GM19397 (cell line): ENCODE measurements at regions not wholly inside any gene's neighbourhood (a gene's known extent, or its start where the extent isn't known, plus 50 kb on each side); places are given as distances from the start of the nearest gene placed in this dataset.

ENCODE experiments used
- ATAC-seq: cut with Tn5 transposase; IDR thresholded peaks from one replicate; pipeline ENCODE4 v1.9.1; 2021; ENCODE audit warnings: mild to moderate bottlenecking, moderate library complexity; ENCODE audit not compliant: unreplicated experiment

DNA sequence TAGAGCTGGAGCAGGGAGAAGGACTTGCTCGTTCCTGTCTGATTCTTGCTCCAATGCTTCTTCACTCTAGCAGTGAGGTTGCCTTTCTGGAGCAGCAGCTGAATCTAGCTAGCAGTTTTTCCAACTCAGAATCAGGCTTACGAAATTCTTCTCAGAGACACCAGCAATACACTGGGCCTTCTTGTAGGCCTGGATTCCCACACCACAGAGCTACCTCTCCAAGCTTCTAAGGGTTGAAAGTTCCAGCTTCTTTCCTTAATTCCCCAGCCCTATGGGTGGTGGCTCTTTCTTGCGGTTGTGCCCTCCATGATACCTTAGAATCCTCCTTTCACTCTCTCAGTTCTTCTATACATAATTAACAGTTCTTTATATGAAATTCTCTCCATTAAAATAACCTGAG is 586.6 kb downstream of the INHBA start:
- no peak for ATAC-seq

DNA sequence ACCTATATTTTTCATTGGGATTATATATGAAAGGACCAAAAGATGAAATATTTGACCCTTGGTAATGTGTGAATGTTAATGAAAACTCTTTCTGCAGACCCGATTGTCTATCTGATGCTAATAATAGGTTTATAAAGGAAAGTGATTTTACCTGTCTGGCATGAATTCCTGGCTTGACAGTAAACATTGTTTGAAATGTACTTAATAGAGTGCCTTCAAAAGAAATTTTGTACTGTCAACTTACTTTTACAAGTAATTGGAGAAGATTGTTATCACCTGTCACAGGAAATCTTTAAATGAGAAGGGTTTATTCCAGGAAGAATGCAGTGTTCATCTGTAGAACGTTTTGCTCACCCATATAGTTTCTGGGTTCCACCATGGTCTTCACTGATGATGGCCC is 588.2 kb downstream of the INHBA start:
- no peak for ATAC-seq

DNA sequence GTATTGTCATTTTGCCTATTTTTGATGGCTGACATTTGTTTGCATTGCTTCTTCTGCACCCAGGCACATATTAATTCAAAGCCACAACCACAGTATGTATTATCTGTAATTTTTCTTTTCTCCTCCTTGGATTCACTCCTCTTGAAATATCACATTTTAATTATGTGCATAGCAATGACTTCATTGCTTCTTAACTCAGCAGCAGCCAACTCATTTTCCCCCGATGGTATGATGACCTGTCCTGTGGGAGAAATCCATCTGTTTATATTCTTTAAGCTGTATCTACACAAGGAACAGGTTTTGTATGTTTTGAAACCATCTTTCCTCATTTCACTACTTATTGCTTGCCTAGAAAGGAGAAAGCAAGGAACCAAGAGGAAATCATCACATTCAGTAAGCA is 588.8 kb downstream of the INHBA start:
- ATAC-seq = no peak

DNA sequence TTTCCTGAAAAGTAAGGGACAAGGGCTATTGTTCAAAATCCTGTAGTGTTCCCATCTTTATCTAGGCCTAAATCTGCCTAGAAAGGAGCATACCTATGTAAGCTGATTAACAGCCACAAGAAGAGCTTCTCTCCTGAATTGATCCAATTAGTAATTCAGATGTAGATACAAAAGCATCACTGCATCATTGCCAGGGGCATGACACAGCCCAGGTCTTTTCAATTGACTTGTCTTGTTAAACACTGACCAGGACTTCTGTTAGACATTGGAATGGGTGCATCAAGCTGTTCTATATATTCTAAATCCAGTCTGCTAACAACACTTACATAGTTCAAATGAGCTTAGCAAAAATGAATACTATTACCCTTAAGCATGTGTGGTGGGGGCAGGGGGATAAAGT is 589.2 kb downstream of the INHBA start:
- no peak for ATAC-seq

DNA sequence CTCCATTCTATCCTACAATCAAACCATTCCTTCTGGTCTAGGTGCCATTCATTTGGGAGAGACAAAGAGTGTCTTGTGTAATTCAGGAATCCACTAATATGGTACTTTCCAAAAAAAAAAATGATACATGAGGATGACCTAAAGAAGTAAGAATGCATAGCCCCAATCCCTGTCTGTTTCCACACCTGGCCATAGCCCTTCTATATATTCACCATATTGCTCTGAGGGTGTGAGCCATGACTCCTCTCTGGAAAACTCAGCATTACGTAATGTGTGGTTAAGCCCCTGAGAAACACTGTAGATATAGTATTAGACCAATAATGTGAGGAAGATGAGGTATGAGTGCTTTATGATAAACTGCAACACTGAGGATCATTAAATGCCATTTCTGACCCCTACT is 592.7 kb downstream of the INHBA start:
- ATAC-seq = no peak

DNA sequence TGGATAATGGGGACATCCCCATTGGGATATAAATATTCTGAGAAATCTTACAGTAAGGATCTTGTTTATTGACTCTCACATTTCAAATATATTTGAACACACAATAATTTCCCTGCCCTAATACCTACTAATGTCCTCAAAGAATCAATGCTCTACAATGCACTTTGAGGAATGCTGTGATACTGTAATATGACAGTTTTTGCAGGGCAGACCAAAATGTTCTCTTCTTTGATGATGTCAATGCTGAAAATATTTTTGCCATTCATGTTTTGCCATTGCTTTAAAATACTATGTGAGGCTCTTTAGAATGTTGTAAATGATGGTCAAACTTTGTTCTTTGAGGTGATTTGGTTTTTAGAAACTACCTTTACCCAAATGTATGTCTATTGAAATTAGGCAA is 594.1 kb downstream of the INHBA start:
- ATAC-seq = no peak

DNA sequence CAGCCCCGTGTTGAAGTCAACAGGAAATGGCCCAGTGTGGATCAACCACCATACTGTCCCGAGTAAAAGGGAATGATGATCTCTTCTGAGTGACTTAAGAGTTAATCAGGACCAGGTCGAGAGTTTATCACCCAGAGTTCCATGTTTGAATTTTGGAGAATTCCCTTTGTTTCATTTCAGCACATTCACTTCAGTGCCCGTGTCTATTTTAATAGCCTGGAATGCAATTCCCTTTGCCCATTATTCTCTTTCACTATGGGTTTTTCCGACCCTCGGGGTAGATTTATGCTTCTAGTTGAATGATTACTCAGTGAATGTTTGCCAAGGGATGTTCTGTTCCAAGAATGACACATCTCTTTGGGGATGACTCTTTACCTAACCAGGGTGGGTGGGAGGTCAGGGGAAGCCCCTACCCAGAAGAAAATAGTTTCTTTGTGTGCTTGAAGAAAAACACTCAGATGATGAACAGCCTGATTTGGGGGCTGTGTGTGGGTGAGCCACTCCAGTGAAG is 594.9 kb downstream of the INHBA start:
- no peak for ATAC-seq

DNA sequence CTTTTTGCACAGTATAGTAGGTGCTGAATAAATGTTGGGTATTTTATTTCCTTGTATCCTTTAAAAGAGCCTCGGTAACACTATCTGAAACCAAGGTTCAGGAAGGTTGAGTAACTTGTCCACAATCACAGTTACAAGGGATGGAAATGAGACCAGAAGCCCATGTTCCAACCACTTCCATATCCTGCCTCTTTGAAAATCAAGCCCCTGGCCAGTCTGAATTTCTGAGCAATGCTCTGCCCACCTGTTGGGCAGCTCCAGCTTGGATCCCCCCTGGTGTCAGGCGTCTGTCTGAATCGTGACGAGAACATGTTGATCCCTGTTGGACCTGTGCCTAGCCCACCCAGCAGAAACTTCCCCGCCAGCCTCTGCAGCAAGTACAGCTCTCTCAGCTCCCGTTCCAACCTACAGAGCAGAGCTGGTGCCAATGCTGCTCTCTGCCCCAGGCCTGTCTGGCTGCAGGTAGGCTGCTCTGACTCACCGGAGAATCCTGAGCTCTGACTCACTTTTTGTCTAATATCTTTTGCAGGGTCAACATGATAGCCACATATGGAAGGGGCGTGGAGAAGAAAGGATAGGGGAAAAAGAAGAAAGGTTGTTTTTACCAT is 595.5 kb downstream of the INHBA start:
- no peak for ATAC-seq

DNA sequence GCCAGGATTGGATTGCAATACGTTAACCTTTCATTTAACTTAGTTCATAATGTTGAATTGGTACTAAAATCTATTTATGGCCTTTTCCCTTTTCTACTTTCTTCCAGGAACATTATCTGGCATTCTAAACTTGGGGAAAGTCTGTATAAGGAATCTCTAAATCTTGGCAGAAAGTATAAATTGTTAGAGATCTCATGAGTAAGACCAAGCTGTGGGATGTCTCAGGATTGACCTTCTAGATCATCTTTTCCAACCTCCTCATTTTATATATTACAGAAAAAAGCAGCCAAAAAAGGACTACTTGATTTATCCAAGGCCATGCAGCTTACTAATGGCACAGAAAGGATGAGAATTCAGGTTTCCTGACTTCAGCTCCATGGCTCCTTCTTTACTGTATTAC is 598.3 kb downstream of the INHBA start:
- no peak for ATAC-seq

DNA sequence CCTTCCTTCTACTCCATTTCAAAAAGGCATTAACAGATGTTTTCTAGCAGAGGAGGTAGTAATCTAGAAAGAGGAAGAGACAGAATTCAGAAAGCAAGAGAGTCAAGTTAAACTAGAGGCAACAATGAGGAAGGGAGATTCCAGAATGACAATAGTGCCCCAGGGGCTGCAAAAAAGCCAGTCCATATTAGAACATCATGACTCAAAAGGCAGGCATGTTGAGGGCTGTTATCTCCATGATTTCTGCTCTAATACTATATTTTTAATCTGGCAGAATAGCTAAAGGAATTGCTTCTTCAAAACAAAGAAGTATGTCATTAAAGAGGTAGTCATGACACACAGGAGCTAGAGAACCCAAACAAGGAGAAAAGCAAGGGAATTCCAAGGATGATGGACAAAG is 599.6 kb downstream of the INHBA start:
- peak; percentile 44 for ATAC-seq

DNA sequence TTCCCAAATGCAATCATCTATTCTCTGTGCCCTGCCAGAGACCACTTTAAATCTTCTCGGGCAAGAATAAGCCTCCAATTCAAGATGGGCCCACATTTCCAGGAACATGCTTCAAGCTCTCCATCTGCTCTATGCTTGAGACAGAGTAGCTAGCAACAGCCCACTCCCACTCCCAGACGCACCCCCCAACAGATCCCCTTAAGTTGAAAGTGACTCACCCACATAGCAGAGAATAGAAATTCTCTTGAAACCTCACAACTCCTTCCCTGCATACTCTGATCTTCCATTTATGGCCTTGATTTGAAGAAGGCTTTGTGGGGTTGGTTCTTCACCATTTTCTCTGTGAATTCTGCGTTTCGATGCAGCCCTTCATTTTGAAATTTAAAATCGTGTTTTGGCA is 604.0 kb downstream of the INHBA start:
- ATAC-seq = no peak

DNA sequence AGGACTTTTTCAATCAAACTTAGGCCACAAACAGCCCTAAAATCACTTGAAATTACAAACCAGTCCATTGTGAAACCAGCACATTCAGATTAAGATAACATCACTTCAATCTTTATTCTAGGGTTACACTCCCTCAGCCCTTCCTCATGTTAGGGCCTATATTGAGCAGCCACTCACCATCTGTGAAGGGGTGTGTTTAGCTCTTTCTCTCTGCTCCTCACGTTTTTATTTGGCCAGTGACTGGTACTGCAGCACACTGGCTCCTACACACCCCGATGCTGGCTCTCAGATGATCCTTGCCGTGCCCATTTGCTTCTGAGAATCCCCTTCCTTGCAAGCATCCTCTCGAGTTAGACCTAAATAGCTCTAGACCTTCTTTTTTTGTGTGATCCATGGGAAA is 604.5 kb downstream of the INHBA start:
- no peak for ATAC-seq

DNA sequence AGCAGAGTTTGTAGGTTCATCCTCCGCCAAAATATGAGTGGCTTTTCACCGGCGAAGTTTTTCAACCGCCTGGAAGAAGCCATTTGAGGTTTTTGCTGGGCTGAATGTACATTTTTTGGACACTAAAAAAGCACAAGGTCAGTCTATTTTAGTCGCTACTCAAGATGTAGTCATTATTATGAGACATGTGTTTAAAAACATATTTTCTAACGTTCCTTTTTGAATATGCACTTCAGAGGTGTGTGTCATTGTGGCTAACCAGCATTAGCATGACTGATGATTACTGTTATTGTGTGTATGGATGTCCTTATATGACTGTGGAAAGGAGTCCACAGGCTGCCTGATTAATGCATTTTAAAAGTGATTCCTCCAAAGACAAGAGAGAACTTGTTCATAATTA is 605.4 kb downstream of the INHBA start:
- ATAC-seq = no peak

DNA sequence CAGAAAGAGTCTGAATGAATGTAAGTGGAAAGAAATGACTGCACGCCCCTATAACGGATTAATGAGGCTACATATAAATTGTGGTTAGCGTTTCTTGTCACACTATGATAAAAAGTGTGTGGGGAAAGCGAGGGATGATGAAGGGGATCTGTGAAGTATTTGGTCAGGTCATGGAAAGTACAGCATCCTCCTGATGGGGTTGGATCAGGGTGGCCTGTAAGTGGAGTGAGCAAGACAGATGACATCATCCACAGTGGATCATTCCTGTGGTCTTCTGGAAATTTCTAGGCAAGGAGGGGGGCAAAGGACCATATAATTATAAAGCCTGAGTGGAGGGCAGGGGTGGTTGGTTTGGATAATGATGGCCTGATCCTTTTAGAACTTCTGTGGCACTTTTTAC is 606.0 kb downstream of the INHBA start:
- no peak for ATAC-seq

DNA sequence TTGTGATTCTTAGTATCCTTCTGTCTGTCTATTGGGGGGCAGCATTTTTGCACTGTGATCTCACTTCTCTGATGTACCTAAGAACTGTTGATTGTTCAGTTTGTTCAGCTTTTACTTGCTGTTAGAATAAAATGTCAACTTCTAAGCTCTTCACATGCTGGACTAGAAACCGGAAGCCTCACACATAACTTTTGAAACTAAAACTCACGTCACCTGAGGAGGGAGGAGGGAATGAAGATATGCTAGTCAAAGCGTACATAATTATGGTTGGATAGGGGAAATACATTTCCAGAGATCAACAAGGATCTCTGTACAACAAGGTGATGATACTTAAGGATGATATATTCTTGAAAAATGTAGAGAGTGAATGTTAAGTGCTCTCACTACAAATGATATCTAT is 609.7 kb downstream of the INHBA start:
- no peak for ATAC-seq

DNA sequence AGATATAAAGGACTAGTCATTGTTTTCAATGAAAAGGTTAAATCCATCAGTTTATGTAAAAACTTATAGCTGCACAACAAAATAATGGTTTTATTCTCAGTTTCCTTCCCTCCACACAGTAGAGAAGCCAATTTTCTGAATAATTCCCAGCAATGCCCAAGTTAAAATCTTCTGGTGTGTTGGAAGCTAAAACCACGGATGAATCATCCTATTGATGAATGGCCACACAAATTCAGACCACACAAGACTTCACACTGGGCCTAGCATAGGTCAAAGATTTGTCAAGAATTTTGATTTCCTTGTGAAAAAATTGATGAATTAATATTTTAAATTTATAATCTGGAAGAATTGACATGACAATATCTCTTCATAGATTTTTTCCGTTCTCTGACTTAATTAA is 617.6 kb downstream of the INHBA start:
- ATAC-seq = no peak

DNA sequence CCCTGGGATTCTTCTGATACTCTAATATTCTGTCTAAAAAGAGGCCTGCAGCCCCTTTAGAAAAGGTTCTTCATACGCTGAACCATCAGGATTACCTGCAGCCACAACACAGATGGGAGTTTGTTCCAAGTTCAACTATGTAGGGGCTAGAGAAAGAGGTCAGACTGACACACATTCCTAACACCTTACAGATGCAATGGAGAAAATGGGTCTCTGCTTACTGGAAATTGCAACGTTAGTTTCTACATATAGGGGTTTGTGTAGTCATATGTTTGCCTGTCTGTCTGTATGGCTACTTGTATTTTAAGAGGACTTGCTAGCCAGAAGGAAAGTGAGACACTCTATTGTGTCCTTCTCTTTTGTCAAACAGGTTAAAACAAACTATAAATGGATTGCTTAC is 618.5 kb downstream of the INHBA start:
- ATAC-seq = no peak

DNA sequence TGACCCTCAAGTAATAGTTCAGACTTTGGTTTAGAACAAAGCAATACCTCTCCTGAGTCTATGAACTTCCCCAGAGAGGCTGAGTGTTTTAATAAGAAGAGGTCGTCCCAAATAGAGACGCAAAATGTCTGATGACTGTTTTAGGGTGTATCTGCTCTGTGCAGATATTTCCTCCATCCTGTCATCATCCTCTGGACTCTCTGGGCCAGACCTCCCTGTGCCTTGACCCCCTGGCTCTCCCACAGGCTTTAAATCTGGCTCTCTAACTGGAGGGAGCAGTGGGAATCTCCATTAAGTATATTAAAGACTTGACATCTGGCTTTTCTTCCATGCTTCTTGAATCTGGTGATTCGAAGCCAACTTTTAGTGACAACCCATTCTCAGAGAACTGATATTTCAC is 633.3 kb downstream of the INHBA start:
- no peak for ATAC-seq

DNA sequence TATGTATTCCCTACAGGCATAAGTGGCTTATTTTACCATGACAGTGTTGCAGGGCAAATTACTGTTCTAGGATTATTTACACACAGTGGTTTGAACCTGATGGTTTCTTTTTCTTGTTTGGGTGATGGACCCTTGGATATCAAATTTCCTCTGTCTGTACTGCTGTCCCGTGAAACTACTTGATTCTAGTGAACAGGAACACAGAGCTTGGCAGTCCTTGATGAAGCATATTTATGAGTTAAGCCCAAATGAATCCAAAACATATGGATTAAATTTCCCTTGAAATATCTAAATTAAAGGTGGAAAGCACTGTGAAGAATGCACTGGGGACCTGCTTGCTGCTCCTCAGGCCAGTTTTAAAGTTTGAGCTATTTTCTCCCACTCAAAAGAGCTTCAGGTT is 635.3 kb downstream of the INHBA start:
- ATAC-seq = no peak

DNA sequence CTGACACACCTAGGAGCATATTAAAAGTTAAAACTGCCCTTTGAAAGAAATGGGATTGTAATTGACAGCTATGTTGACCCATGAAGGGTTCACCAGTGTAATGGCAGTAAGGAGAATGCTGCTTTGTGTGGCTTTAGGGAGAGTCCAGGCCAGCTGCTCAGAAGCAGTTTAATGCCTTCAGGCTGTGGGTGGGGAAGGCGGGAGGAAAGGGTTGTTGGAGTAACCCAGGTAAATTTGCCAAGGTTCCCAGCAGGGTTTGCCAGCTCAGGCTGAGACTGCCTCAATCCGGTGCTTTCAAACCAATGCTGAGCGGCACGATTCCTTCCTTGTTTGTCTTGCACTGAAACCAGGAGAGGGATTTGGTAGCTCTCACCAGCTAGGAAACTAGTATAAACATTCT is 637.2 kb downstream of the INHBA start:
- ATAC-seq = no peak

DNA sequence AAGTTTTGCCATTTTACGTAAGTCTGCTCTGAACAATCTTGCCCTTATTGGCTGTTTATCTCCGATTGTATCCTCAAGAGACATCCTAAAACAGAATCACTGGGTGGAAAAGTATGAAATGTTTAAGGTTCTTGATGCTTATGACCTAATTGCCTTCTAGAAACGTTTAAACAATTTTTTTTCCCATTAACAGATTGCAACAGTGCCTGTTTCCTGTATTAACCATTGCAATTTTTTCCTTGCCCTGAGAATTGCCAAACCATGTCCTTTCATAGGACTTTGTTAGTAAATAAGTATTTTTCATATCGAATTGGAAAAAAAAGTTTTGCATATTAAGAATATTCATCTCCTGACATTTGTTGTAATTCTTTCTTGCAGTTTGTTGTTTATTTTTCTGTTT is 639.8 kb downstream of the INHBA start:
- ATAC-seq = no peak

DNA sequence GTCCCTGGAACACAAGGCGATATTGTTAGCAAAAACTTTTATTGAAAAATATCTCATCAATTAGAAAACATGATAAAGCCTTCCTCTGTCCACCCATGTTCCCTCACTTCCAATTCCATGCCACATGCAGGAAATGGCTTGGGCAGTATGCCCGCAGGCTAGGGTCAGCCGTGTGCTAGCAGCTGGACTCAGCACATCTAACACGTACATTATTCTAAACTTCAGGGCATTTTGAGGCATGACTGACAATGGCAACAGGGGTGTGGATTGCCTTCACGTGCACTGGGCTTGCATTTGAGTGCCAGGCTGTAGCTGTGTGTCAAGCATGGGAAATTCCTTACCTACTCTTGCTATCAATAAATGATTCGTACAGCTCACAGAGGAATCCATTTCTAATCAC is 642.1 kb downstream of the INHBA start:
- ATAC-seq = no peak

DNA sequence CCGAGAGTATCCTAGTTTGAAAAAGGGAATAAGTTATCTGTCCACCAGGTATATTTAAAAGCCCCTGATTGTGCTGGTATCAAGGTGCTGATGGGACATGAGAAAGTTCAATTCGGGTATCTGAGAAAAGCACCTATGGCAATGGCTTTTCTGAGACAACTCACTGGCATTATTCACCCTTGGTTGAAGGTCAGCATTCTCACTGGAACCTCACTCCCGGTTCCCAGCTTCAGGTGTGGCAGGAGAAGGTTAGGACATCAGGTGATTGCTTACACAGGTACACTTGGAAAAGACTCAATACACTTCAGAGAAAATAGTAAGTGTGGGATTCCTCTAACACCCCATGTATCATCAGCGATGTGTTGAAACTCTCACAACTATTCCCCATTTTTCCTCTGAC is 643.1 kb downstream of the INHBA start:
- no peak for ATAC-seq
